Activated B cell treated with CpG ODN at 0.5 μM for 24 hours (primary cell): ENCODE measurements at regions not wholly inside any gene's neighbourhood (a gene's known extent, or its start where the extent isn't known, plus 50 kb on each side); places are given as distances from the start of the nearest gene placed in this dataset.

Experiments used
- ATAC-seq: fragments of 200-7000 bp; cut with Tn5 transposase; one replicate; pipeline ENCODE4 v1.10.0; 2021; ENCODE audit warnings: low read depth, mild to moderate bottlenecking, moderate library complexity
- CTCF ChIA-PET: fragments of 350-600 bp; sonication (Branson Sonifier 250); formaldehyde crosslinking; loops from one replicate; lab custom pipeline; 2021; ENCODE audit warnings: antibody characterized with exemption; lab: Charles Lee
- POLR2A ChIA-PET: fragments of 350-600 bp; sonication (Branson Sonifier 250); formaldehyde crosslinking; loops from one replicate; lab custom pipeline; 2021; ENCODE audit warnings: antibody characterized with exemption; lab: Charles Lee
- DNase-seq: peaks from one replicate; pipeline ENCODE4 v3.0.0; 2022
- H3K27ac Mint-ChIP-seq: one replicate; pipeline ENCODE4 v1.8.0; 2020; ENCODE audit warnings: mixed read lengths
- H3K27me3 Mint-ChIP-seq: one replicate; pipeline ENCODE4 v1.8.0; 2021; ENCODE audit warnings: mixed read lengths
- H3K36me3 Mint-ChIP-seq: one replicate; pipeline ENCODE4 v1.8.0; 2021; ENCODE audit warnings: low read depth, mixed read lengths
- H3K4me1 Mint-ChIP-seq: one replicate; pipeline ENCODE4 v1.8.0; 2021; ENCODE audit warnings: mixed read lengths
- H3K4me3 Mint-ChIP-seq: one replicate; pipeline ENCODE4 v1.8.0; 2020; ENCODE audit warnings: mild to moderate bottlenecking, mixed read lengths
- H3K9me3 Mint-ChIP-seq: one replicate; pipeline ENCODE4 v1.8.0; 2020; ENCODE audit warnings: mixed read lengths
- CTCF ChIP-seq: fragments of 200-600 bp; IDR thresholded peaks from one replicate; pipeline ENCODE4 v1.8.0; 2022; ENCODE audit warnings: antibody characterized with exemption, mild to moderate bottlenecking
- intact Hi-C: fragments of 100-400 bp; cut with micrococcal nuclease; formaldehyde crosslinking; loops from one replicate; pipeline ENCODE4 v1.15.1; 2024

GRCh38 chr5:52674815-52675545, 112.7 kb upstream of the ITGA1 start:
- CTCF ChIA-PET, result no interaction called here
- intact Hi-C loops, result no loop called here
- no peak for ATAC-seq
- no peak for DNase-seq
- no peaks in the 10 kb centered on the region for H3K27me3 Mint-ChIP-seq
- no peak for TF ChIP-seq CTCF
- H3K4me3 Mint-ChIP-seq, result no peak overlapping the region
- H3K27ac Mint-ChIP-seq, result no peak overlapping the region
- H3K36me3 Mint-ChIP-seq, result no peaks in the 10 kb centered on the region
- no peaks in the 10 kb centered on the region for H3K4me1 Mint-ChIP-seq
- no peaks in the 10 kb centered on the region for H3K9me3 Mint-ChIP-seq
- POLR2A ChIA-PET, result no interaction called here

DNA sequence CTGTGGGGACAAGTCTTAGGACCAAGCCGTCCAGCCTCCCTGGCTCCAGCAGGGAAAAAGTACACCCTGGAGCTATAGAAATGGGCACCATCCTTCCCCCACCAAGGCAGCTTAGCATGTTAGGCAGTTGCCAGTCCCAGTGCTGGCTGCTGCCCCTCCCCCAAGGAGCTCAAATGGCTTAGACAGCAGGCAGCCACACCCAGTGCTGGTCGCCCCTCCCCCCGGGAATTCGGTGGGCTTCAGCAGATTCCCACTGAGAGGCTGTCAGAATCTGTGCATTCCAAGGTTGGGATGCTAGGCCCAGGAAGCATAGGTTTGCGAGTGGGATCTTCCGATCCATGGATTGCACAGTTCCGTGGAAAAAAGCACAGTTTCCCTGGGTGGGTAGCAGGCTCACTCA, 105.2 kb upstream of the ITGA1 start:
- Mint-ChIP-seq H3K4me3 (no peak overlapping the region), H3K4me1 (no peaks in the 10 kb centered on the region), H3K9me3 (no peaks in the 10 kb centered on the region), H3K27me3 (peaks cover 2% of the 10 kb centered on the region), H3K36me3 (no peaks in the 10 kb centered on the region), H3K27ac (no peak overlapping the region)
- CTCF ChIA-PET, result no interaction called here
- no peak for DNase-seq
- intact Hi-C loops, result no loop called here
- no peak for TF ChIP-seq CTCF
- ATAC-seq, result no peak
- POLR2A ChIA-PET, result no interaction called here

- Mint-ChIP-seq H3K27me3 (peaks cover 2% of the 10 kb centered on the region), H3K27ac (no peak overlapping the region), H3K36me3 (no peaks in the 10 kb centered on the region), H3K4me1 (no peaks in the 10 kb centered on the region), H3K4me3 (no peak overlapping the region), H3K9me3 (no peaks in the 10 kb centered on the region)
- CTCF ChIA-PET, result no interaction called here
- no peak for ATAC-seq
- TF ChIP-seq CTCF, result no peak
- POLR2A ChIA-PET, result no interaction called here
- intact Hi-C loops, result no loop called here
- no peak for DNase-seq
These were observed 103.7 kb upstream of the ITGA1 start for GRCh38 chr5:52684051-52684450.

DNA sequence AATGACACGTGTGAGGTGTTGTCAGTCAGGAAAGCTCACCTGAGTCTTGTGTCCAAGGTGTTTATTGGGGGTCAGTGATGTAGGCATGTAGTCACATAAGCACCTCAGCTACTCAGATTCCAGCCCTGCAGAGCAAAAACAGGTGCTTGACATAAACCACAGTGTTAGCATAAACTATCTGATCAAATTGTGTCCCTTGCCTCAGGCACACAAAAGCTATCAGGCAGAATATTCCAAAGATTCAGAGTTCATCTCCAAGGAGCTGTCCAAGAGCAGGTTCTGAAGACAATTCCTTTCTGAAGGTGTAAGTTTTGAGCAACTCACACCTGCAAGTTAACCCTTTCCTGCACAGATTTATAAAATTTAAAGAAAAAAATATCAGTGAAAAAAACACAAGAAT, 102.2 kb upstream of the ITGA1 start:
- Mint-ChIP-seq H3K36me3 (no peaks in the 10 kb centered on the region), H3K27me3 (peaks cover 2% of the 10 kb centered on the region), H3K9me3 (no peaks in the 10 kb centered on the region), H3K27ac (no peak overlapping the region), H3K4me1 (no peaks in the 10 kb centered on the region), H3K4me3 (no peak overlapping the region)
- no peak for DNase-seq
- POLR2A ChIA-PET, result no interaction called here
- intact Hi-C loops, result no loop called here
- ATAC-seq, result no peak
- no peak for TF ChIP-seq CTCF
- CTCF ChIA-PET, result no interaction called here

- Mint-ChIP-seq H3K9me3 (no peaks in the 10 kb centered on the region), H3K4me1 (no peaks in the 10 kb centered on the region), H3K27me3 (peaks cover 2% of the 10 kb centered on the region), H3K27ac (no peak overlapping the region), H3K4me3 (no peak overlapping the region), H3K36me3 (no peaks in the 10 kb centered on the region)
- DNase-seq (no peak), ATAC-seq (no peak)
- ChIA-PET CTCF (no interaction called here), POLR2A (no interaction called here)
- TF ChIP-seq CTCF, result no peak
- intact Hi-C loops, result no loop called here
These were observed 101.7 kb upstream of the ITGA1 start for GRCh38 chr5:52685971-52686370.
